CD14-positive monocyte (primary cell): ENCODE measurements at regions not wholly inside any gene's neighbourhood (a gene's known extent, or its start where the extent isn't known, plus 50 kb on each side); places are given as distances from the start of the nearest gene placed in this dataset.

ENCODE experiments used
- DNase-seq, 3 donors: peaks; one replicate each; pipeline ENCODE4 v3.0.0-alpha.2; 2011 to 2022
- H2AFZ ChIP-seq: 2 replicates; pipeline ENCODE4 v1.6.0; 2012; ENCODE audit warnings: mild to moderate bottlenecking, low read depth, low read length, inconsistent platforms; ENCODE audit not compliant: insufficient read depth, poor library complexity, severe bottlenecking
- H3K27ac ChIP-seq, 2 donors: 1 replicate in 1 of 2; 2 replicates in 1 of 2; pipeline ENCODE4 v1.5.1; 2012 to 2013; ENCODE audit warnings: low read length in 2 of 2, control low read depth in 1 of 2, inconsistent platforms in 1 of 2, low read depth in 1 of 2, mild to moderate bottlenecking in 1 of 2
- H3K27me3 ChIP-seq, 2 donors: one replicate each; pipeline versions ENCODE4 v1.6.0 to v1.6.1; 2011 to 2013; ENCODE audit warnings: low read length in 2 of 2; ENCODE audit not compliant: control insufficient read depth in 2 of 2, insufficient read depth in 2 of 2
- H3K36me3 ChIP-seq, 2 donors: replicated peaks in 1 of 2; 1 replicate in 1 of 2; 2 replicates in 1 of 2; pipeline versions ENCODE4 v1.5.1 to v1.6.1; 2012 to 2013; ENCODE audit warnings: low read length in 2 of 2, control low read depth in 1 of 2, inconsistent platforms in 1 of 2, mild to moderate bottlenecking in 1 of 2; ENCODE audit not compliant: insufficient read depth in 2 of 2, control insufficient read depth in 1 of 2
- H3K4me1 ChIP-seq, 2 donors: 1 replicate in 1 of 2; 2 replicates in 1 of 2; pipeline versions ENCODE4 v1.5.1 to v1.6.1; 2012 to 2013; ENCODE audit warnings: low read length in 2 of 2, control low read depth in 1 of 2, inconsistent platforms in 1 of 2, mild to moderate bottlenecking in 1 of 2, moderate library complexity in 1 of 2; ENCODE audit not compliant: insufficient read depth in 2 of 2, control insufficient read depth in 1 of 2
- H3K4me2 ChIP-seq: replicated peaks from 2 replicates; pipeline ENCODE3; 2012; ENCODE audit warnings: low read length, moderate library complexity, mild to moderate bottlenecking; ENCODE audit not compliant: poor library complexity, severe bottlenecking; ENCODE audit errors: extremely low read depth
- H3K4me3 ChIP-seq, 3 experiments: fragments of 200-600 bp in 1 of 3; sonication (generic) in 1 of 3; replicated peaks in 1 of 3; 1 replicate in 2 of 3; 2 replicates in 1 of 3; pipeline ENCODE4 v1.5.1; 2011 to 2013; ENCODE audit warnings: low read length in 3 of 3, mild to moderate bottlenecking in 3 of 3, control low read depth in 2 of 3, low read depth in 2 of 3, inconsistent platforms in 1 of 3, moderate library complexity in 1 of 3
- H3K79me2 ChIP-seq: 2 replicates; pipeline ENCODE4 v1.6.0; 2012; ENCODE audit warnings: mild to moderate bottlenecking, control low read depth, inconsistent platforms, low read length, moderate library complexity; ENCODE audit not compliant: insufficient read depth
- H3K9ac ChIP-seq: 2 replicates; pipeline ENCODE4 v1.6.0; 2017; ENCODE audit warnings: low read length, mild to moderate bottlenecking; ENCODE audit not compliant: insufficient read depth, poor library complexity, severe bottlenecking
- H3K9me3 ChIP-seq, 2 donors: replicated peaks in 1 of 2; 1 replicate in 1 of 2; 2 replicates in 1 of 2; pipeline versions ENCODE4 v1.5.1 to v1.6.1; 2012 to 2013; ENCODE audit warnings: low read length in 2 of 2, control low read depth in 1 of 2; ENCODE audit not compliant: control insufficient read depth in 1 of 2, insufficient read depth in 1 of 2
- H4K20me1 ChIP-seq: 2 replicates; pipeline ENCODE4 v1.6.0; 2012; ENCODE audit warnings: mild to moderate bottlenecking, low read length, control low read depth, moderate library complexity; ENCODE audit not compliant: insufficient read depth
- H3K27ac Mint-ChIP-seq, 7 donors: one replicate each; pipeline ENCODE4 v1.8.0; 2020; ENCODE audit warnings: mild to moderate bottlenecking in 7 of 7, mixed read lengths in 7 of 7, moderate library complexity in 6 of 7, inconsistent platforms in 2 of 7
- H3K27me3 Mint-ChIP-seq, 3 donors: one replicate each; pipeline ENCODE4 v1.8.0; 2021 to 2022; ENCODE audit warnings: low read depth in 3 of 3, mild to moderate bottlenecking in 3 of 3, mixed read lengths in 3 of 3, moderate library complexity in 3 of 3, inconsistent platforms in 1 of 3
- H3K36me3 Mint-ChIP-seq, 2 donors: one replicate each; pipeline ENCODE4 v1.8.0; 2020; ENCODE audit warnings: mixed read lengths in 2 of 2, inconsistent platforms in 1 of 2, mild to moderate bottlenecking in 1 of 2
- H3K4me1 Mint-ChIP-seq: one replicate; pipeline ENCODE4 v1.8.0; 2020; ENCODE audit warnings: mild to moderate bottlenecking, mixed read lengths
- H3K4me3 Mint-ChIP-seq, 2 donors: one replicate each; pipeline ENCODE4 v1.8.0; 2020; ENCODE audit warnings: mild to moderate bottlenecking in 2 of 2, mixed read lengths in 2 of 2, moderate library complexity in 1 of 2
- H3K9me3 Mint-ChIP-seq, 7 donors: one replicate each; pipeline ENCODE4 v1.8.0; 2020 to 2022; ENCODE audit warnings: mixed read lengths in 7 of 7, mild to moderate bottlenecking in 6 of 7, moderate library complexity in 6 of 7, inconsistent platforms in 2 of 7
- CTCF ChIP-seq: fragments of 200-600 bp; IDR thresholded peaks from one replicate; pipeline ENCODE4 v1.8.0; 2022; ENCODE audit warnings: antibody characterized with exemption, mild to moderate bottlenecking
- WGBS: methylation state at CpG from one replicate; pipeline ENCODE4 v1.1.5; 2013; ENCODE audit warnings: missing lambda C conversion rate; ENCODE audit not compliant: insufficient coverage; 5-methylcytosine and 5-hydroxymethylcytosine counted together
- intact Hi-C, 2 donors: fragments of 100-400 bp; cut with micrococcal nuclease; formaldehyde crosslinking; loops; one replicate each; pipeline versions ENCODE4 v1.15.0 to v1.15.1; 2023

GRCh38 chr2:145203891-145204290, 684.0 kb upstream of the ZEB2 start:
- Histone ChIP-seq H3K79me2 (no peaks in the 10 kb centered on the region), H3K36me3 (no peaks in the 10 kb centered on the region), H3K27me3 (no peaks in the 10 kb centered on the region), H3K9ac (no peak overlapping the region), H3K4me3 (no peak overlapping the region), H3K27ac (no peak overlapping the region), H3K9me3 (no peaks in the 10 kb centered on the region), H2AFZ (no peak overlapping the region), H4K20me1 (no peaks in the 10 kb centered on the region), H3K4me1 (no peaks in the 10 kb centered on the region), H3K4me2 (no peak overlapping the region)
- H3K4me1 Mint-ChIP-seq: peaks cover 1% of the 10 kb centered on the region
- H3K4me3 Mint-ChIP-seq: no peak overlapping the region
- H3K27me3 Mint-ChIP-seq: peaks cover 0 to 3% (median 0%) of the 10 kb centered on the region in 3 donors
- WGBS: 100% methylated on average over 1 of the region's 2 CpGs
- intact Hi-C loops: no loop called here
- H3K9me3 Mint-ChIP-seq: peaks cover 0 to 12% (median 4%) of the 10 kb centered on the region in 7 donors
- H3K36me3 Mint-ChIP-seq: no peaks in the 10 kb centered on the region
- no peak for DNase-seq
- TF ChIP-seq CTCF: no peak
- H3K27ac Mint-ChIP-seq: no peak overlapping the region

GRCh38 chr2:145199827-145200706, 680.1 kb upstream of the ZEB2 start:
- Mint-ChIP-seq H3K4me3 (no peak overlapping the region), H3K9me3 (peaks cover 0 to 3% (median 0%) of the 10 kb centered on the region in 7 donors), H3K4me1 (no peaks in the 10 kb centered on the region), H3K27me3 (peaks cover 0 to 3% (median 0%) of the 10 kb centered on the region in 3 donors), H3K27ac (no peak overlapping the region), H3K36me3 (no peaks in the 10 kb centered on the region)
- Histone ChIP-seq H4K20me1 (no peaks in the 10 kb centered on the region), H3K27ac (no peak overlapping the region), H2AFZ (no peak overlapping the region), H3K4me1 (no peaks in the 10 kb centered on the region), H3K9ac (no peak overlapping the region), H3K36me3 (no peaks in the 10 kb centered on the region), H3K4me3 (no peak overlapping the region), H3K79me2 (no peaks in the 10 kb centered on the region), H3K9me3 (no peaks in the 10 kb centered on the region), H3K4me2 (no peak overlapping the region), H3K27me3 (no peaks in the 10 kb centered on the region)
- TF ChIP-seq CTCF: no peak
- WGBS: no CpG with 5 or more reads among the region's 6 CpGs
- DNase-seq: no peak
- intact Hi-C loops: no loop called here
